Mucosa of descending colon (tissue), 3 donors: ENCODE measurements at regions not wholly inside any gene's neighbourhood (a gene's known extent, or its start where the extent isn't known, plus 50 kb on each side); places are given as distances from the start of the nearest gene placed in this dataset.
"Not testable (repeated sequence)": the region's sequence is repeated elsewhere in the genome, so short reads cannot be mapped to it uniquely, and the experiment has no call there.

Experiments used
- ATAC-seq: fragments of 200-7000 bp; cut with Tn5 transposase; one replicate; pipeline ENCODE4 v1.9.1; 2020; ENCODE audit warnings: mild to moderate bottlenecking, moderate library complexity
- DNase-seq, 3 donors: peaks; one replicate each; pipeline ENCODE4 v3.0.0-alpha.2; 2020
- H3K36me3 ChIP-seq: fragments of 200-600 bp; one replicate; pipeline ENCODE4 v1.8.0; 2021; ENCODE audit warnings: low read depth, mild to moderate bottlenecking
- H3K4me1 ChIP-seq: fragments of 200-600 bp; one replicate; pipeline ENCODE4 v1.8.0; 2021; ENCODE audit warnings: low read depth, mild to moderate bottlenecking
- H3K4me3 ChIP-seq: fragments of 200-600 bp; one replicate; pipeline ENCODE4 v1.8.0; 2021; ENCODE audit warnings: mild to moderate bottlenecking
- H3K9me3 ChIP-seq: fragments of 200-600 bp; one replicate; pipeline ENCODE4 v1.8.0; 2021; ENCODE audit warnings: mild to moderate bottlenecking
- CTCF ChIP-seq: fragments of 200-600 bp; IDR thresholded peaks from one replicate; pipeline ENCODE4 v1.8.0; 2022; ENCODE audit warnings: antibody characterized with exemption, mild to moderate bottlenecking
- intact Hi-C, 2 donors: fragments of 100-400 bp; cut with DNase I in 1 of 2; cut with micrococcal nuclease in 1 of 2; formaldehyde crosslinking; loops; one replicate each; pipeline versions ENCODE4 v1.11.0 to v1.11.1; 2022; cut with DNase I, micrococcal nuclease
- donor health status: DM: no; HTN: no; CAD: no; lungs with moderate emphysema.
- donor health status: DM: no; HTN: no; CAD: no.
- donor health status: DM: no; HTN: yes; CAD: no.

GRCh38 chr5:106797996-106798395 is 872.7 kb downstream of the EFNA5 start:
- H3K36me3 ChIP-seq, result no peaks in the 10 kb centered on the region
- TF ChIP-seq CTCF, result no peak
- no peaks in the 10 kb centered on the region for H3K4me1 ChIP-seq
- no peak overlapping the region for H3K4me3 ChIP-seq
- intact Hi-C loops, result no loop called here
- DNase-seq (no peak), ATAC-seq (no peak)
- no peaks in the 10 kb centered on the region for H3K9me3 ChIP-seq

- no peak for TF ChIP-seq CTCF
- H3K4me3 ChIP-seq, result no peak overlapping the region
- DNase-seq (no peak), ATAC-seq (no peak)
- intact Hi-C loops, result no loop called here
- no peaks in the 10 kb centered on the region for H3K9me3 ChIP-seq
- H3K4me1 ChIP-seq, result no peaks in the 10 kb centered on the region
- H3K36me3 ChIP-seq, result no peaks in the 10 kb centered on the region
These were observed 874.7 kb downstream of the EFNA5 start for GRCh38 chr5:106796081-106796480.

GRCh38 chr5:106784846-106785245 is 885.9 kb downstream of the EFNA5 start:
- ATAC-seq (no peak), DNase-seq (no peak)
- no peaks in the 10 kb centered on the region for H3K9me3 ChIP-seq
- no peak for TF ChIP-seq CTCF
- no peaks in the 10 kb centered on the region for H3K36me3 ChIP-seq
- H3K4me1 ChIP-seq, result no peaks in the 10 kb centered on the region
- intact Hi-C loops, result no loop called here
- no peak overlapping the region for H3K4me3 ChIP-seq

- intact Hi-C loops, result no loop called here
- Histone ChIP-seq H3K4me3 (no peak overlapping the region), H3K9me3 (no peaks in the 10 kb centered on the region), H3K4me1 (no peaks in the 10 kb centered on the region), H3K36me3 (no peaks in the 10 kb centered on the region)
- ATAC-seq, result no peak
- no peak for DNase-seq
- TF ChIP-seq CTCF, result no peak
These were observed 890.4 kb downstream of the EFNA5 start for GRCh38 chr5:106780355-106780754.

- H3K4me1 ChIP-seq, H3K4me3 ChIP-seq, H3K9me3 ChIP-seq, DNase-seq, ATAC-seq, H3K36me3 ChIP-seq, intact Hi-C loops: not testable (repeated sequence)
These were observed 894.2 kb downstream of the EFNA5 start for GRCh38 chr5:106776515-106776914.

- no peak for ATAC-seq
These were observed 902.3 kb downstream of the EFNA5 start for GRCh38 chr5:106768392-106768791.

More at GRCh38 chr5:106768392-106768791, 902.3 kb downstream of the EFNA5 start:
- no peak for DNase-seq
- Histone ChIP-seq H3K36me3 (no peaks in the 10 kb centered on the region), H3K9me3 (no peaks in the 10 kb centered on the region), H3K4me1 (no peaks in the 10 kb centered on the region), H3K4me3 (no peak overlapping the region)
- intact Hi-C loops, result no loop called here
- no peak for TF ChIP-seq CTCF
